ENCODE measurements at regions not wholly inside any gene's neighbourhood (a gene's known extent, or its start where the extent isn't known, plus 50 kb on each side); places are given as distances from the start of the nearest gene placed in this dataset.
"Not testable (repeated sequence)": the region's sequence is repeated elsewhere in the genome, so short reads cannot be mapped to it uniquely, and the experiment has no call there.

DNA sequence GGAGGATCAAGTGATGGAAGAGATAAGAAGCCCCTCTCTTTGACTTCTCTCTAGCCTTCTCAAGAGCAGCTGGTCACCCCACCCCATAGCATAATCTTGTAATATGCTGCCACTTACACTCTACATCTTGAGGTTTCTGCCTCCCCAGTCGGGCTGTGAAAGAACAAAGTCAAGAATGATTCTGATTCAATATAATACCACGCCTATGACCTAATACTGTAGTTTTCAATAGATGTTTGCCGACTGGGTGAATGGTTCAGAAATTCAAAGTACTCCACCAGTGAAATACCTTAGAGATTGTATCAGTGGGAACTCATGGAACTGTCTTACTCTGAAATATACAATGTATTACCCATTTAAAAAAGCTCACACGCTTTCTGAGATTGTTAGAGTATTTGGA, 93.0 kb upstream of the ZFHX3 start:
- DNase-seq = no peak

DNA sequence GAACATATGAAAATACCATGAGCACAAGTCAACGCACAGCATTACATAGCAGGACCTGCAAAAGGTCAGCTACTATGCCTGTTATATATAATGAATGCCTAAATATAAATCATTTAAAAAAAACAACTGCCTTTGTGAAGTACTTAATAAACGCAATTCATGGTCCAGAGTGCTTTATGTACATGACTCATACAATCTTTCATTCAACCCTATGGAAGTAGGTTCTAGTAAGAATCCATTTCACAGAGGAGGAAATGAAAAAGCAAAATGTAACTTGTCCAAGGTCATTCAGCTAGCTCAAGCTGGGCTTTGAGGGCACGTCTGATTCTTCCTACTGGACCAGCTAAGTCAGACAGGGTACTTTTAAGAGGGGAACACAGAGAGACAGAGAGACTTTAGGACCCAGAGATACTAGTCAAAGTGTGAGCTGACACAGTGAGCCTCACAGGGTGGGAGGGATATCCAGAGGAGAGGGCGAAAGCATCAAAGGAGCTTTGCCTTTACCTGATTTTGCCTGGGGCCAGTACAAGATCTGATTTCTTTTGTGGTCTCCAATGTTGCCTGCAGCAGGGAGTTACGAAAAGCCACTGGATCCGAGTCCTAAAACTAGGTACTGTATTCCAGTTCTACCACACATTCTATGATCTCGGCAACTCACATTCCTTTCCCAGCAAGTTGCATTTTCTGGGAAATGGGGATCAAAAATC, 83.4 kb upstream of the ZFHX3 start:
- peak; percentile 47 for DNase-seq

- DNase-seq = no peak
These were observed 81.5 kb upstream of the ZFHX3 start for GRCh38 chr16:73129455-73129854.

- DNase-seq = peak; percentile 83
These were observed 78.6 kb upstream of the ZFHX3 start for GRCh38 chr16:73126525-73126853.

GRCh38 chr16:73125850-73126524, 78.1 kb upstream of the ZFHX3 start:
- DNase-seq = peak; percentile 65

GRCh38 chr16:73124665-73125375, 76.9 kb upstream of the ZFHX3 start:
- peak; percentile 53 for DNase-seq

- peak; percentile 67 for DNase-seq
These were observed 76.2 kb upstream of the ZFHX3 start for GRCh38 chr16:73124097-73124652.

GRCh38 chr16:73122604-73123391, 74.9 kb upstream of the ZFHX3 start:
- peak; percentile 45 for DNase-seq

DNA sequence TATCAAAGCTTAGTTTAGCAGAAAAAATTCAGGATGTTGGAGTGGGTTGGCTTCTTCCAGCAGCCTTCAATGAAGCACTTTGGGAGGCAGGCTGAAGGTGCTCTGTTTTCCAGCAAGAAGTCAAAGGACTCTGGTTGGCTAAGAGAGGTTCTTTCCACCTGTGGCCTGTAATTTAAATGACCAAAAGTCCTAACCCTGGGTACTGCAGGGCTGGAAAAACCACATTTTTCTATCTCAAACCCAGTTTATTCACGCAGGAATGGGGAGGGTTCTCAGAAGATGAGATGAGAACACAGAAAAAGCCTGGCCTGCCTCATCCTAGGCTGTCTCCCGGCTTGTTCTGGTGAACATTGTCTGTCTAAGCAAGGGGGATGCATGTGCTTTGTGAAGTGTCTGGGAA, 68.6 kb upstream of the ZFHX3 start:
- DNase-seq = no peak

DNA sequence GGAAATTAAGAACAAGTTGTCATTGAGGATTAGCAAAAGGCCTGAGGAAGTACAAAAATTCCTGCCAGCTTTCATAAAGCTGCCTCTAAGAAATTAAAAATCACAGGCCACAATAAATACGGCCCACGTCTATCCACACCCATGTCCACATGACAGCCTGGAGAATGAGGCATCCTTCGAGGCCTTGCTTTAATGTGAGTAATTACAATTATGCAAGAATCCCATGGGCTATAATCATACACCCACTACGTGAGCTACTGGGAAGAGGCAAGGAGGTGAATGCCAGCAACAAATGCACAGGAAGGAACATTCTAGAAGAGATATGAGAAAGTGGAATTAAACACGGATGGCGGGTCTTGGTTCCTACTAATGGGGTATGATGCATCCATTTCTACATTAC, 65.4 kb upstream of the ZFHX3 start:
- peak; percentile 94 for DNase-seq

- no peak for DNase-seq
These were observed 60.5 kb upstream of the ZFHX3 start for GRCh38 chr16:73108195-73108963.

GRCh38 chr16:73107371-73107770, 59.4 kb upstream of the ZFHX3 start:
- DNase-seq = no peak

- DNase-seq = peak; percentile 9
These were observed 58.6 kb upstream of the ZFHX3 start for GRCh38 chr16:73106329-73107034.

- DNase-seq = no peak
These were observed 53.6 kb upstream of the ZFHX3 start for GRCh38 chr16:73101568-73101967.

- not testable (repeated sequence) for DNase-seq
These were observed 51.7 kb upstream of the ZFHX3 start for GRCh38 chr16:73099601-73100000.

Data from suppressor macrophage treated with lipopolysaccharide for 4 hours (primary cell).